ENCODE measurements at regions not wholly inside any gene's neighbourhood (a gene's known extent, or its start where the extent isn't known, plus 50 kb on each side); places are given as distances from the start of the nearest gene placed in this dataset.
"Not testable (repeated sequence)": the region's sequence is repeated elsewhere in the genome, so short reads cannot be mapped to it uniquely, and the experiment has no call there.

DNA sequence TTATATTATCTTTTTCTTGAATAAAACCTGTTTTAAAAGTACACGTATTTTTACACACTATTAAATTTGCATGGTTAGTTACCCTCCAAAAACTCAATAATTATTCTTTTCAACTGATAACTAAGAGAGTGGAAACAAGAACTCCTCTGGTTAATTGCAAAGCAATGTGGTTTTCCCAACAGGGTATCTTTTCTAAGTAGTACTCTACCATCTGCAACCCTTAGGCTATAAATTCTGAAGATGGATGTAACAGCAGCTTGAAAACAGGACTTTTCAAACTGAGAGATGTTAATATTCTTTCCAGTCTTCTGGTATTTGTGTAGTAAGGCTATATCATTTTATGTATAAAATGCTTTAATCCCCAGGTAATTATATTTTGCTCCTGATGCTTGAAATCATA, 916.1 kb upstream of the POT1 start:
- DNase-seq (no peak), ATAC-seq (no peak)

DNA sequence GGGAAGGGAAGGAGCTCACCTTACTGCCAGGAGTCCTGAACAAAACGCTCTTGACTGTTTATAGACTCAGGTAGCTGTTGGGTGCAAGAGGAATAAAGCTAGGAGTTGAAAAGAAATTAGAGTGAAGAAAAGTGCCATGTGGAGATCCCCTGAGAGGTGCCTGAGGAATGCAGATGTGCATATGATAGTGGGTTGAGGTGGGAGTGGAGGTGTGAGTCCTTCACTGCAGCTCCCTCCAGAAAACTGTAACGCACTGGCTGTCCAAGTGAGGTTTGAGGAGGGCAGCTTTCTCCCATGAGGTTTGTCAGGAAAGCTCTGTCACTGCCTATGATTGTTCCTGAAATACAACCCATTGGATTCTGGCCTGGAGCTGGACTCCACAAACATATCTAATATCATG, 904.8 kb upstream of the POT1 start:
- ATAC-seq, result no peak

DNA sequence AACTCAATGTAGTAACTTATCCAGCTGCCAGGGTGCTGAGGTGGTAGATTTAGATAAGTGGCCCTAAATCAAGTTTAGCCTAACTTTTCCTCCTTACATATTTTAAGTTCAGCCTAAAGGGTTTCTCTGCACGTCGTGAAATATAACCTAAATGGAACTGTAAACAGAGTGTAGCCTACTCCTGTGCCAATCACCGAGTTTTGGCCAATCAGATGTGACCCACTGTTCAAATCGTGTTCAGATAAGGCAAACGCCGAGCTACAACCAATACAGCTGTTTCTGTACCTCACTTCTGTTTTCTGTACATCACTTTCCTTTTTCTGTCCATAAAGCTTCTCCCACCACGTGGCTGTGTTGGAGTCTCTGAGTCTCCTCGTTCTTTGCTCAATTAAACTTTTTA, 904.2 kb upstream of the POT1 start:
- ATAC-seq, result no peak

More for the DNA sequence above, 904.8 kb upstream of the POT1 start:
- no peak for DNase-seq

DNA sequence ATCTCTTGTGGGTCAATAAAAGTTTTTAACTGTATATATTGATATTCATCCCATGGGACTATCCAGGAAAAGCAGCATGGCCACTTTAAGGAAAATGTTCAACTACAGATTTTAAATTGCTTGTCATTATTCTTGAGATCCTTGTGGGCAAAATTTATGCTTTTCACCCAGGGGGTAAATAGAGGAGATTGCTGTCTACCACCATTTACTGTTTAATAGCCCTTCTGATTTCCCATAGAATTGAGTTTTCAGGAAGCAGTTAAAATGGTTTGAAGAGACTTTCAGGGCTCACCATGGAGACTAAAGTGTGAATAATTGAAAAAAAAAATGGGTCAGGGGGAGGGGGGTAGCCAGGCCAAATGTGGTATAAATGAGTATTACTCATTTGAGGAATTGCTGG, 901.1 kb upstream of the POT1 start:
- ATAC-seq, result no peak
- DNase-seq, result no peak

More for the DNA sequence above, 904.2 kb upstream of the POT1 start:
- no peak for DNase-seq

DNA sequence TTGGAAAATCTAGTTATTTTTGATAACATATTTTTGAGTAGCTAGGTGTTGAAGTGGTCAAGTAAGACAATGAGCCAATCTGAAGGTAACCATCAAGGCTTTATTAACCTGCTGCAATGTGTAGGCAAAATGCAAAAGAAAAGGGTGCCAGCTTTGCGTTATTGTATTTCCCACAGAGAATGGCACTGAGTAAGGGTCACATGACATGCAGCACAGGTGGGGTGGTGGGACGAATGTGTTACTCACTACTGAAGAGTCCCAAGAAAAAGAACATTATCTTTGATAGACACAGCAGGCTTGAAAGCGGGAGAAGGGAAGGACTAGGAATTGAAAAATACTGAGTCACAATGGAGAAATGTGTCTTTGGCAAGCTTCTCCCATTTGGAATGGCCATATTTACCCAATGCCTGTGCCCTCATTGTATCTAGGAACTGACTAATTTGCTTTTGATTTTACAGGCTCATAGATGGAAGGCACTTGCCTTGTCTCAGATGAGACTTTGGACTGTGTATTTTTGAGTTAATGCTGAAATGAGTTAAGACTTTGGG, 898.6 kb upstream of the POT1 start:
- no peak for ATAC-seq
- DNase-seq, result no peak

DNA sequence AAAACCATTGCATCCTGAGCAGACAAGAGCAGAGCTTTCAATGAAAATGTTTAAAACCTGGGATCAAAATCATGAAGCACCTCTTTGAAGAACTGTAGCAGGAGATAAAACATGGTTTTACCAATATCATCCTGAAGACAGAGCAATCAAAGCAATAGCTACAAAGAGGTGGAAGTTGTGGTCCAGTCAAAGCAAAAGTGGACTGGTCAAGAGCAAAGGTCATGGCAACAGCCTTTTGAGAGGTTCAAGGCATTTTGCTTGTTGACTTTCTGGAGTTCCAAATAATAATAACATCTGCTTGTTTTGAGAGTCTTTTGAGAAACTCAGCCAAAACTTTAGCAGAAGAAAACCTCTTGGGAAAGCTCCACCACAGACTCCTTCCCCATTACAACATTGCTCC, 893.9 kb upstream of the POT1 start:
- DNase-seq (no peak), ATAC-seq (no peak)

DNA sequence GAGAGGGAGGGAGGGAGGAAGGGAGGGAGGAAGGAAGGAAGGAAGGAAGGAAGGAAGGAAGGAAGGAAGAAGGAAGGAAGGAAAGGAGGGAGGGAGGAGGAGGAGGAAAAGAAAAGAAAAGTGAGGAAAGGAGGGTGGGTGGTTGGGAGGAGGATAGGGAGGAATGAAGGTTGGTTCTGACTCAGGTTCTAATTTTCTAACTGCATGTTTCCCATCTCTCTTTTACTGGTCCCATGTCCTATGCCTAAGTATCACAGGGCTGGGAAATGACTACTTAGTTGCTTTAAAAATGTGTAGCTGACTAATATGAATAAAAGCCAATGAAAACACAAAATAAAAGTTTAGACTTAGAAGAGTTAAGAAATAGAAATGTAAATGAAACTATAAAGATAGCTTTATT, 890.9 kb upstream of the POT1 start:
- ATAC-seq (no peak), DNase-seq (no peak)

DNA sequence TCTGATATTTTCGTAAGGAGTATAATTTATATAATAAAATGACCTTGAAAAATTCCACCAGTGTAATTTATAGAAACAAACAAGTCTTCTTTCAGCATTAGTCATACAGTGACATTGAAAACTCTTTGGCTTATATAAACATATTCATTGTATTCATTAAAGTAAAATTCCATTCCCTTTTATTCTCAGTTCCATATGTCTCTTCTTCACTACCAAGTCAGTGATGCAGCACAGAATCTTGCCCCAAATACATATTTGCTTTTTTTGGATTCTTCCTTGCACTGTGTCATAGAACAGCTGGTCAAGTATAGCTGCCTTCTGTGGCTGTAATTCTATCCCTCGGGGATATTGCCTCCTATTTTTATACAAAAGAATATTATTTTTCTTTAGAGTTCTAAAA, 884.5 kb upstream of the POT1 start:
- ATAC-seq (no peak), DNase-seq (no peak)

DNA sequence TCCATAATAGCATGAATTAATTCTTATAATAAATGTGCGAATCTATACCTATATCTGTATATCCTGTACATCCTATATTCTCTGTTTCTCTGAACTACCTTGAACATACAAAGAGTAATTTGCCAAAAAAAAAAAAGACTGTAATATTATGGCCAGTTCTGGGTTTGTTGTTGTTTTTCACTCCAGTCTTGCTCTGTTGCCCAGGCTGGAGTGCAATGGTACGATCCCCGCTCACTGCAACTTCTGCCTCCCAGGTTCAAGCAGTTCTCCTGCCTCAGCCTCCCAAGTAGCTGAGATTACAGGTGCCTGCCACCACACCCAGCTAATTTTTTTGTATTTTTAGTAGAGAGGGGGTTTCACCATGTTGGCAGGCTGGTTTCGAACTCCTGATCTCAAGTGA, 876.9 kb upstream of the POT1 start:
- DNase-seq, result not testable (repeated sequence)

DNA sequence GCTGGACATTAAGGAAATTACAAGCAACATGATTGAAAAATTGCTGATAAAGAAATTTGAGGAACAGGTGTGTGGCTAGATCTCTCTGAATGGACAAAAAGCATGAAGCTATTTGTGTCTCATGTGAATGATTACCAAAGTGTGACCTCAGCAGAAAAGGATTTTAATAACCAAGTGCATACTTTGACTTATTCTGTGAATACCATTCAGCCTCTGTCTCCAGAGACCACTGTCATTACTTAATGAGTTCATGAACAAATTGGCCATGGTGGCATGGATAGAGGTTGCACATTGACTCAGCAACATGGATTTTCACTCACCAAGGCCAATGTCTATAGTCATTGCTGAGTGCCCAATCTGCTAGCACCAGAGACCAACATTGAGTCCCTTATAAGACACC, 874.6 kb upstream of the POT1 start:
- ATAC-seq (no peak), DNase-seq (no peak)

More for the DNA sequence above, 876.9 kb upstream of the POT1 start:
- not testable (repeated sequence) for ATAC-seq

DNA sequence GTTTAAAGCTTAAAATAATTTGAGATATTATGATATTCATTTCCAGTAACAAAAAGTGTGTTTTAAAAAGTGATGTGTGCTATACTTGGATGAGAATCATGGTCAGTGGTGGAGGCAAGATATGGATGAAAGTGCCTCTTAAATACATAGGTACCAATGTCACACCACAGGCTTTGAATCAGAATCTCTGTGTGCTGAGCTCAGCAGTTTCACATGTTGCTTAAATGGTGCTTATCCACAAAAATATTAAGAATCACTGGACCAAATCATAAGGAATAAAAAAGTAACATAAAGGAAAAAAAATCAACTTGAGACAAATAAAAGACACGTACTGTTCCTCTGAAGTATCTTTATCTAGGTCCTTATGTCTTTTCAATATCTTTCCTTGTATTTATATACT, 850.5 kb upstream of the POT1 start:
- ATAC-seq, result no peak
- DNase-seq, result no peak

DNA sequence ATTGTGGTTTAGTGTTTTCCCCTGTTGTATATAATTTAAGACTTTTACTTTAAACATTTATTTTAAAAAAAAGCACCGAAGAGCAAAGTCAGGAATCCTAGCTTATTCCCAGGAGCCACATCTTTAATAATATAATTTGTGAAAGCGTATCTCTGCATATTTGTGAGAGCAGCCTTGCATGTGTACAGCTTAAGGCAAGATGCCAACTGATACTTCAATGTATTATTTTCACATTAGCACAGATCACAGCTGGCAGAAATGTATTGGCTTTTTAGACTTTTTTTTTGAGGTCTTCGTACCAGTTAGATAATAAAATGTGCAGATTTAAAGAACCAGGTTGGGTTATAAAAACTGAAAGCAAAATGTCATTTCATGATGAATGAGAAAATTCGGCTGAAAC, 845.7 kb upstream of the POT1 start:
- ATAC-seq (no peak), DNase-seq (no peak)

DNA sequence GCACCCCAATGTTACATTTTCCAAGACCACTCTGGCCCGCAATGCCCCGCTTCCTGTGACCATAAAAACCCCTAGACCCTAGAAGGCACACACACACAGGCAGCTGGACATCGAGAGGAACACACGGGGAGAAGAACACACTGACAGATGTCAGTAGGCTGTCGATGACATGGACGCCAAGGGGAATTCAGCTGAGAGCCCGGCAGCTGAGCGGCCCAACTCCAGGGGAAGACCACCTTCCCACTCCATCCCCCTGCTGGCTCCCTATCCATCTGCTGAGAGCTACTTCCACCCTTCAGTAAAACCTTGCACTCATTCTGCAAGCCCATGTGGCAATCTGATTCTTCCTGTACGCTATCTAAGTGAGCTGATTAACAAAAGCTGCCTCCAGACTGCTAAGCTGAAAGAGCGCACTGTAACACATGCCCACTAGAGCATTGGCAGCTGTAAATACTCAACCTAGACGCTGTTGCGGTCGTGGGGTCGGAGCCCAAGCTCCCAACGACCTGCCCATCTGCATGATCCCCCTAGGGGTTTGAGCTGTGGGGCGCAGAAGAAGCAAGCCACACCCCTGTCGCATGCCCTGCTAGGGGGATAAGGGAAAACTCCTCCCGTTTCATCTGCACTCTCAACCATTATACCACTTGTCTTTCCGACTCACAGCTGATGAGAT, 843.6 kb upstream of the POT1 start:
- ATAC-seq (no peak), DNase-seq (no peak)

DNA sequence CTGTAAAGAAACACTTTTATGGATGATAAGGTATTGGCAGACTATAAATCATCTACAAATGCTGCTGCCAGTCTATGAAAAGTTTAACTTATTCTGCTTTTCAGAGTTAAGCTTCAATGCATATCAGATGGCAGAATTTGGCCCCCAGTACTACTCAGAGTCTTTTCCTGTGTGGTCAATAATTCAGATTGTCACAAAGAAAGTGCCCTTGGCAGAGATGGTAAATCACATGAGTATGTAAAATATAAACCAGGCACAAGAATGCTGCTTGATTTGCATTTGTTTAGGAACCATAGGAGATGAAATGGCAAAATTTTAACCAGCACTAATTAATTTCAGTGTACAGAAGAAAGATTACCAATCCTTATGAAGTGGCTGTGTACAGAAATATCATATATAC, 818.3 kb upstream of the POT1 start:
- no peak for ATAC-seq
- no peak for DNase-seq

DNA sequence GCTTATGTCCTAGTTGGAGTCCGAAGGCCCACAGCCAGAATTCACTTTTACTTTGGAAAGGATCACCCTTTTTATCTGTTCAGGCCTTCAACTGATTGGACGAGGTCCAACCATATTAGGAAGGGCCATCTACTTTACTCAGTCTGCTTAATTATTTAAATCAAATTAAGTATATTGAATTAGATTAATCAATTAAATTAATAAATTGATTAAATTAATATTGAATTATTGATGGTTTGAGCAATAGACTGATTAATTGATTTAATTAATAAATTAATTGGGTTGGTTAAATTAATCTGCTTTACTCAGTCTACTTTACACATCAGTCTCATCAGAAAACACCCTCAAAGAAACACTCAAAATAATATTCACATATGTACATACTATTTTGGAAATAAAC, 816.9 kb upstream of the POT1 start:
- ATAC-seq, result no peak
- no peak for DNase-seq

DNA sequence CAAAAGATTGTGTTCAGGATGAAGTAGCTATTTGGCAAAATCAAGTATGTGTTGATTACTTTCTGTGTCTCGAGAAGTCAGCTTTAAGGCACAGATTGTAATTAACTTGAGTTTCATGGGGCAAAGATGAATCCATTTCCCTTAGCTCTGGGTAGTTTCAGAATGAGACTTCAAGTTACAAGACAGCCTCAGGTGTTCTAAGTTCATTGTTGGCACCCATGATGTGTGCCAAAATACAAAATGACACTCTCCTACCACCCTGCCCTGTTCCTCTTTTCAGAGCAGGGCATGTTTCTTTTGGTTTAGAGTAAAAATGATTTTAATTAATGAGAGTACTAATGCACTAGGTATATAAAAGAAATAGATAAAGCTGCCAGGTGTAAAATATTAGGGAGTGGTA, 797.6 kb upstream of the POT1 start:
- no peak for DNase-seq
- ATAC-seq, result no peak

DNA sequence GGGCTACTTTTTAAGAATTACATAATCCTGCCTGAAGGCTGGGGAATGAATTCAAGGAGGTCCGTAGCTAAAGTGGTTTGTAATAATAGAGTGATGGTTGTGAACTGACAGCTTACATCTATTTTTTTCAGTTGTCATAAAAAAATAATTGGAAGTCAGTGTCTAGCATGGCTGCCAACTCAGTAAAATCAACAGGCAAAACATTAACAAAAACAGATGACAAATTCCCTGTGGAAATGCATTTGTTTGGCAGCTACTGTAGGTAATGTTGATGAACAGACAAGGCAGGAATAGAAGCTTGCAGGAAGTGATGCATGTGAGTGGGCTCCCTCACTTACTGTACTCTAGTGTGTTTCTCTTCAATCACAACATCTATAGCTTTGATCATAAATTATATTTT, 766.0 kb upstream of the POT1 start:
- no peak for DNase-seq
- no peak for ATAC-seq

DNA sequence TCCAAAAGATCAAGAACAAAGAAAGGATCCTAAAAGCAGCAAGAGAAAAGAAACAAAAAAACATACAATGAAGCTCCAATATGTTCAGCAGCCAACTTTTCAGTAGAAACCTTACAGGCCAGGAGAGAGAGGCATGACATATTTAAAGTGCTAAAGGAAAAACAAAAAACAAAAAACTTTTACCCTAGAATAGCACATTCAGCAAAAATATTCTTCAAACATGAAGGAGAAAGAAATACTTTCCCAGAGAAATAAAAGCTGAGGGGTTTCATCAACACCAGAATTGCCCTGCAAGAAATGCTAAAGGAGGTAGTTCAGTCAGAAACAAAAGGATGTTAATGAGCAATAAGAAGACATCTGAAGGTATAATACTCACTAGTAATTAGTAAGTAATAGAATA, 753.5 kb upstream of the POT1 start:
- DNase-seq (no peak), ATAC-seq (no peak)

DNA sequence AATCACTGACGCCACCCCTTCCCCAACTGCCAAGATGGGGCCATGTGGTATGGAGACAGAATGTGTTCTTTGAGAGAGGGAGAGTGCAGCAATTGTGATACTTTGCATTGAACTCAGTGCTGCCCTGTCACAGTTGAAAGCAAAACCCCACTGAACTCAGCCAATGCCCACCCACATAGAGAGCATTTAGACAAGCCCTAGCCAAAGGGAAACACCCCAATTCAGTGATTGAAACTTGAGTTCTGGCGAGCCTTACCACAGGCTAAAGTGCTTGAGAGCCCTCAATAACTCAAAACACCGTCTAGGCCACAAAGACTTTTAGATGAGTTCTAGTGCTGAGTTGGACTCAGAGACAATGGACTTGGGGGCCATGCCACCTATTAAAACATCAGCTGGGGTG, 751.9 kb upstream of the POT1 start:
- DNase-seq (no peak), ATAC-seq (no peak)

DNA sequence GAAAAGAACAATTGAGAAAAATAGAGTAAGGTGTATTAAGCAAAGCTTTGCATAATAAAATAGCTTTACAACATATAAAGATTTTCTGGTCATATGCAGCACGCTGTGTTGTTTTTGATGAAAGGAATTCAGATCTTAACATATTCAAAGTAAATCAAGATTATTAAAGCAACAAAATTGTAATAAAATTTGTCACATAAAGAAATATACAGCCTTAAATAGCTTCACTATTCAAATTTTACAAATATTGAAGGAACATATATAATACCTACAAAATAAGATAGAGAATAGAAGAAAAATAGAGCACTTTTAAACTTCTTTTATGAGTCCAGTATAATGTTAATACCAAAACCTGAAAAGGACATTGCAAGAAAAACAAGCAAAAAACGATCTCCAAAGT, 749.1 kb upstream of the POT1 start:
- DNase-seq (no peak), ATAC-seq (no peak)

DNA sequence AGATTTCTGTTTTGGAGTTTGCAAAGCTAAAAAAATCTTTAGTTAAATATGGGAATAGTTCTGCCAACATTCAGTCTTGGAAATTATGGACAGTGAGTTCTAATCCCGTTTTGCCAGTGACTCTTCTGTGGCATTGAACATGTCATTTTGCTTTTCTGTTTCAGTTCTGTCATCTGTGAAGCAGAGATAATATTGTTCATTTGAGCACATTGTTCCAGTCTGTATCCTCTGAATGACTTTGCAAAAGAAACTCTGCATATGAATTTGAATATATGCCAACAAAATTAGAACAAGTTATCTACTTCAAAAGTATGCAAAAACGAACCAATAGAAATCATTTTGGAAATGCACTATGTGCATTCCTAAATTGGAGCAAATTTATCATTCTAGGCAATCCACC, 746.0 kb upstream of the POT1 start:
- ATAC-seq (no peak), DNase-seq (no peak)

DNA sequence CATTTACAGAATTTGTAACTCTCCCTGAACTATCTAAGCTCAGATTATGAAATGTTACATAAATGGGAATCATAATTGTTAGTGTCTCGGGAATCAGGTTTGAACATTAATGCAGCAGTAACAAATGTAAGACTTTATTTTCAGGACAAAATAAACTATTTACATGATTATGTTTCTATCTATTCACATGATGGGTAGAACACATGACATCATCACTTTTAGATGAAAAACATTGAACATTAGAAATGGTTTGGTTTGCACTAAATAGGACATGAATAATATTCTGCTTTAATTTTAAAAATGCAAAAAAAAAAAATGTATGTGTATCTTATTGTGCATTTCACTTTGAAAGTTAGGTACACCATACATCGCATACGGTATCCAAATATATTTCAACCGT, 745.5 kb upstream of the POT1 start:
- no peak for ATAC-seq

DNA sequence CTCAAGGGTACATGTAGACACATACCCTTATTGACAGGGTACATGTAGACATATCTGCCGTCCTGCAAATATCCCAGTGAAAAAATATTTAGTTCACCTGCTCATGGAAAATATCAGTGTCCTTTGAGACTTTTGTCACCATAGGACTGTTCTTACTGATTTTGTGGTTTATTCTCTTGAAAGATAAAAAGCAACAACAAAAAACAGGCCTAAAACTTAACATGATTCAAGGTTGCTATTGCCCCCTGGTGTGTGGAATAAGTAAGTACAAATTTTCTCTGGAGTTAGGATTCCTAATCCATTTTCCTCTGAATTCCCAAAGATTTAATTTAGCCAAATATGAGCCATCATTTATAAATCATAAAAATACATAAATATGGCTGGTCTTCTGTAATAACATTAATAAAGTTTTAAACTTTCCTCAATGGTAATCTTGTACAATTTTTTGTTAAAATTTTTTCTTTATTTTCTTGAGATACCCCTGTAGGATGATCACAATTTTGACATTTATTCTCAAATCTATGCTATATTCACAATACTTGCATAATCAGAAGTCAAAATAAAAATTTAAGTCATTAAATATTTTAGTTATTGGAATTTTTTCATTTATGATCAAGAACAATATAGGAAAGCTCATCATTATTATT, 741.4 kb upstream of the POT1 start:
- ATAC-seq (no peak), DNase-seq (no peak)

More for the DNA sequence above, 745.5 kb upstream of the POT1 start:
- no peak for DNase-seq

Measured in stimulated activated naive CD8-positive, alpha-beta T cell treated with anti-CD3 and anti-CD28 coated beads, Interleukin-15, Interleukin-2, amounts not matched to agents 100 U/mL and 50 U/mL, for 24 hours (primary cell).